Cerebellar cortex (tissue), 1 donor: ENCODE measurements at regions not wholly inside any gene's neighbourhood (a gene's known extent, or its start where the extent isn't known, plus 50 kb on each side); places are given as distances from the start of the nearest gene placed in this dataset.

Experiments used
- DNase-seq: peaks from one replicate; pipeline ENCODE4 v3.0.0-alpha.2; 2015; ENCODE audit warnings: low spot score

- DNase-seq, result no peak
Observed at GRCh38 chr3:135740211-135740610, 225.3 kb upstream of the PPP2R3A start.

GRCh38 chr3:135740751-135741150, 224.8 kb upstream of the PPP2R3A start:
- DNase-seq, result no peak

- no peak for DNase-seq
Observed at GRCh38 chr3:135751991-135752390, 213.5 kb upstream of the PPP2R3A start.

GRCh38 chr3:135752851-135753250, 212.7 kb upstream of the PPP2R3A start:
- DNase-seq, result no peak

GRCh38 chr3:135753506-135753905, 212.0 kb upstream of the PPP2R3A start:
- no peak for DNase-seq

GRCh38 chr3:135755330-135756105, 210.0 kb upstream of the PPP2R3A start:
- no peak for DNase-seq

- DNase-seq, result peak; percentile 68
Observed at GRCh38 chr3:135756106-135756668, 209.3 kb upstream of the PPP2R3A start.

- DNase-seq, result no peak
Observed at GRCh38 chr3:135757421-135757820, 208.1 kb upstream of the PPP2R3A start.

- DNase-seq, result no peak
Observed at GRCh38 chr3:135758961-135759360, 206.6 kb upstream of the PPP2R3A start.

- DNase-seq, result no peak
Observed at GRCh38 chr3:135759651-135760050, 205.9 kb upstream of the PPP2R3A start.

- DNase-seq, result no peak
Observed at GRCh38 chr3:135760581-135760980, 204.9 kb upstream of the PPP2R3A start.

- no peak for DNase-seq
Observed at GRCh38 chr3:135762188-135762856, 203.2 kb upstream of the PPP2R3A start.

GRCh38 chr3:135766115-135766514, 199.4 kb upstream of the PPP2R3A start:
- DNase-seq, result no peak

GRCh38 chr3:135771760-135772159, 193.8 kb upstream of the PPP2R3A start:
- peak; percentile 33 for DNase-seq

- DNase-seq, result no peak
Observed at GRCh38 chr3:135779024-135779423, 186.5 kb upstream of the PPP2R3A start.

- no peak for DNase-seq
Observed at GRCh38 chr3:135779590-135780235, 185.8 kb upstream of the PPP2R3A start.

GRCh38 chr3:135781026-135781815, 184.3 kb upstream of the PPP2R3A start:
- DNase-seq, result no peak

- no peak for DNase-seq
Observed at GRCh38 chr3:135784557-135784956, 181.0 kb upstream of the PPP2R3A start.

GRCh38 chr3:135788146-135788545, 177.4 kb upstream of the PPP2R3A start:
- no peak for DNase-seq

- no peak for DNase-seq
Observed at GRCh38 chr3:135788978-135789377, 176.6 kb upstream of the PPP2R3A start.

GRCh38 chr3:135792174-135792573, 173.4 kb upstream of the PPP2R3A start:
- no peak for DNase-seq
